GM12872 (cell line): ENCODE measurements at regions not wholly inside any gene's neighbourhood (a gene's known extent, or its start where the extent isn't known, plus 50 kb on each side); places are given as distances from the start of the nearest gene placed in this dataset.

Experiments
- TF ChIP-seq, protein P1 (sequence below): IDR thresholded peaks from 3 replicates; pipeline ENCODE4 v1.5.1; 2011; ENCODE audit warnings: low read depth, mild to moderate bottlenecking, low read length, moderate library complexity; ENCODE audit not compliant: insufficient read depth

DNA sequence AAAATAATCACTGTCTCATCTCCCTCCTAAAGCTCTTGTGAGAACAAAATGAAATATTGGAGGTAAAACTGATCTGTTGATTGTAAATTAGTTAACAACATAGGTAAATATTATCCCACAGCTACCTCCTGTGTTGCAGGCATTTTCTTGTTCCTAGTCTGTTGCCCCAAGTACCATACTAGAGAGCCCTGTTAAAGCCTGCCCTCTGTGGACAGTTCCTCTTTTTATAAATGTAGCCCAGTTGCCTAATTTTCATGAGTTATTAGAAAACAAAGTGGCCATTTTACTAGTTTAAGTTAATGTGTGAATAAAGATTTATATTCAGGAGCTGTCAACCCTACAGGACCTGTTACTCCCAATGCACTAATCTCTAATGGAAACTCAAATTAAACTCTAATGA, 180.0 kb upstream of the KCND3 start:
- TF ChIP-seq, protein P1, sequence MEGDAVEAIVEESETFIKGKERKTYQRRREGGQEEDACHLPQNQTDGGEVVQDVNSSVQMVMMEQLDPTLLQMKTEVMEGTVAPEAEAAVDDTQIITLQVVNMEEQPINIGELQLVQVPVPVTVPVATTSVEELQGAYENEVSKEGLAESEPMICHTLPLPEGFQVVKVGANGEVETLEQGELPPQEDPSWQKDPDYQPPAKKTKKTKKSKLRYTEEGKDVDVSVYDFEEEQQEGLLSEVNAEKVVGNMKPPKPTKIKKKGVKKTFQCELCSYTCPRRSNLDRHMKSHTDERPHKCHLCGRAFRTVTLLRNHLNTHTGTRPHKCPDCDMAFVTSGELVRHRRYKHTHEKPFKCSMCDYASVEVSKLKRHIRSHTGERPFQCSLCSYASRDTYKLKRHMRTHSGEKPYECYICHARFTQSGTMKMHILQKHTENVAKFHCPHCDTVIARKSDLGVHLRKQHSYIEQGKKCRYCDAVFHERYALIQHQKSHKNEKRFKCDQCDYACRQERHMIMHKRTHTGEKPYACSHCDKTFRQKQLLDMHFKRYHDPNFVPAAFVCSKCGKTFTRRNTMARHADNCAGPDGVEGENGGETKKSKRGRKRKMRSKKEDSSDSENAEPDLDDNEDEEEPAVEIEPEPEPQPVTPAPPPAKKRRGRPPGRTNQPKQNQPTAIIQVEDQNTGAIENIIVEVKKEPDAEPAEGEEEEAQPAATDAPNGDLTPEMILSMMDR, result no peak

DNA sequence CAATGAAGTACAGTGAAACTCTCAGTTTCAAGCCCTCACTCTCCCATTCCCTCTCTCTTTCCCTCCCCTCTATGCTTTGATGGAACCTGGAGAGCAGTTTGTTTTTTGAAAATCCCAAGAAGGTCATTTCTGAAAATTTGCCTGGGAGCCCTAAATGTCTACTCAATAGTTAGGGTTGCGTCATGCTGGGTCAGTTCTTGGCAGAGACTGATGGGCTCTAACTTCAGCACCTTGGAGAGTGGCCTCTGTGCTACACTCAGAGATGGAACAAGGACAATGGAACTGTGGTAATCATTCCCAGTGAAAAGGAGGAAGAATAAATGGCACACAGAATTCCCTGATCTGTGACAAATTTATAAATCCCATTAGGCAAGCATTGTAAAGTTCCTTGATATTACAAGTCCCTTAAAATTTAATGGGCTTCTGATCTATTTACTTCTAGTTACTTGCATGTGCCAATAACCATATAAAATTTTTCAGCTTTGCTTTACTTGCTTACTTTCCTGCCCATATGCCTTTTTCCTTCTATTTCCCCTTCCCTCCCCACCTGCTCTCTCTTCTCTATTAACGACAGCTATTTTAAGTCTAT, 182.9 kb upstream of the KCND3 start:
- TF ChIP-seq, protein P1, result no peak

DNA sequence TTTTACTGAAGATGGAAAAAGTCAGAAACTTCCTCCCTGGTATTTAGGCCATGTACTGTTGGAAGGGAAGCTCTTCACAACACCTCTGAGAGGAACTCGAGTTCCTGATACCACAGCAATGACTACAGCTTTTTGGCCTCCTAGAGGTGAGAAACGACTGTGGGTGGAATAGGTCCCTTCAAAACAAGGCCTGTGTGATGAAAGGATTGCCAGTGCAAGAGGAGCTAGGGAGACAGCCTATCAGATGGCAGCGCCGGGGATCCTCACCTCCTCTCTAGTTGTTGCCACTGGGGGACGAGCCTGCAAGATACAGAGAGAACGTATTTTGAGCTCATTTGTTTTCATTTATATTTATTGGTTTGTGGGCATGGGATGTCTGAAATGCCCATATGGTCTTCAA, 187.8 kb upstream of the KCND3 start:
- TF ChIP-seq, protein P1, result no peak

DNA sequence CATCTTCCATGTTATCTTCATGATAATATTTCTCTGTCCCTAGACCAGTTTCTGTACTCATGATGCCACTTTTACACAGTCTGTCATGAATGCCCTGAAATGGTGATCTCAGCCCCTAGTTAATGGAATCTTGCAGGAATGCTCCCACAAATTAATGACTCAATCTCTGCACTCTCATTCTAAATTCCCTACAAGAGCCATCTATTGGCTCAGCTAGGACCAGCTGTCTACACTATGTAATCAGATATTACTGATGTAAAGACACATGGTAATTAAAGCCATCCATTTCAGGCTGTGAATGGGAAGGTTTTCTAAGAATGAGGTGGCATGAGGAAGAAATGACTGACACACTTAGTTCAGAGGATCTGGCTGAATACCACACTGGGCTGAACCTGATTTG, 199.1 kb upstream of the KCND3 start:
- TF ChIP-seq, protein P1, result no peak

DNA sequence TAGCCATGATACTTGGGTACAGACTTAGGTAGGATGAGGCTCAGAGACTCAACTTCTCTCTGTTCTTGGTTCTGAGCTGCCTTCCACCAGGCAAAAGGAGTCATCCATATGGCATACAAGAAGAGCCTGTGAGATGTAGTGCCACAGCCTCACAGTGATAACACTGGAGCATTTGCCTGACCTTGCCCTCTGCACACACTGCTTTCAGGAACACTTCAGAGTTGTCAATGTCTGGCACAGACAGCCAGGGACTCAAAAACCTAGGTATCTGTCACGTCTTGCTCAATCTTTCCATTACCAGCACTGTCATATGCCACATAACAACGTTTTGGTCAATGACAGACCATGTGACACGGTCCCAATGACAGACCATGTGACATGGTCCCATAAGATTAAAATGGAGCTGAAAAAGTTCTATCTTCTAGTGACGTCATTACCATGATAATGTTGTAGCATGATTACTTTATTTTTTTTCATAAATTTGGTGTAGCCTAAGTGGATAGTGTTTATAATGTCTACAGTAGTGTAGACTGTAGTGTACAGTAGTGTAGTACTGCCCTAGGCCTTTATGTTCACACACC, 199.9 kb upstream of the CTTNBP2NL start:
- TF ChIP-seq, protein P1, result no peak

DNA sequence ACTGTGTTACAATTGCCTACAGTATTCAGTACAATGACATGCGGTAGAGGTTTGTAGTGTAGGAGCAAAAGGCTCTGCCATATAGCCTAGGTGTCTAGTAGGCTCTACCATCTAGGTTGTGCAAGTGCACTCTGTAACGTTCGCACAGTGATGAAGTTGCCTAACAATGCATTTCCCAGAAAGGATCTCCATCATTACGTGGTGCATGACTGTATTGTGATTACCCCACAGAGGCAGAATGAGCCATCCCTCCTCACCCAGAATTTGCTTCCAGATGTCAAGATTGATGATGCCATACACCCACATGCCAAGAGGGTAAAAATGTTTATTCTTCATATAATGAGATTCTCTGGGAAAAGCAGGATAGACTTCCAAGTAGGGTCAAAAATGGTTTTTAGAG, 199.3 kb upstream of the CTTNBP2NL start:
- TF ChIP-seq, protein P1, result no peak

DNA sequence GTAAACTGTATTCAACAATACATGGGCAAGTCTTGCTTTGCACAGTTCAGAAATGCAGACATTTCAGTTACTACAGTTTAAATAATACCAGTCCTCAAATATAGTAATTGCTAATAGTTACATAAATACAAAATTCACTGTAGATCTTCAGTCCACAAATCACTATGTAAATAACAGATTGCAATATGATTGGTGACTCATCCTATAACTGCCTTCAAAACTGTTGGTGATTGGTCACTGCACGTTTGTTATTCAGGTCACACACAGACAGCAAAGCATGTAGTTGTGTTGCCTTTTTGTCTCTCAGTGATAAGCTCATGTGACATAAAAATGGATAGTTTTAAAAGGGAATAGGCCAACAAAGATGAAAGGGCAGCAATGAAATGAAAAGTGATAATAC, 186.5 kb upstream of the CTTNBP2NL start:
- TF ChIP-seq, protein P1, result no peak

DNA sequence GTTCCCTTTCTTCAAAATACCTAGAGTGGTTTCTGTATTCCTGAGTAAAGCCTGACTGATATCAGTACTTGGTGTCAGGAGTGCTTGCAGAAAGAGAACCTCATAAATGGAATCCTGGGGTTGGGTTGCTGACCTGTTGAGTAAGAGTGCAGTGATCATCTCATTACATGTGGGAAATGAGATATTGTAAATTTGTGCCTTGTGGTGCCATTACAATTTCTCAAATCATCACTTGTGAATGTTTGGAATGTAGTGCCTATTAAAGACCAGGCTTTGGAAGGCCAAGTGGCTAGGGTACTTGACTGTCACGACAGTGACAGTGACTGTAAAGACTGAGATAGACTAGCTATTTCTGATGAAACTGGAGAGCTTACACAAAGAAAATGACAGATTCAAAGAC, 176.7 kb upstream of the CTTNBP2NL start:
- TF ChIP-seq, protein P1, result no peak
